ENCODE measurements at regions not wholly inside any gene's neighbourhood (a gene's known extent, or its start where the extent isn't known, plus 50 kb on each side); places are given as distances from the start of the nearest gene placed in this dataset.

GRCh38 chr15:36498916-36499315 is 80.5 kb upstream of the CDIN1 start:
- DNase-seq, result no peak

DNA sequence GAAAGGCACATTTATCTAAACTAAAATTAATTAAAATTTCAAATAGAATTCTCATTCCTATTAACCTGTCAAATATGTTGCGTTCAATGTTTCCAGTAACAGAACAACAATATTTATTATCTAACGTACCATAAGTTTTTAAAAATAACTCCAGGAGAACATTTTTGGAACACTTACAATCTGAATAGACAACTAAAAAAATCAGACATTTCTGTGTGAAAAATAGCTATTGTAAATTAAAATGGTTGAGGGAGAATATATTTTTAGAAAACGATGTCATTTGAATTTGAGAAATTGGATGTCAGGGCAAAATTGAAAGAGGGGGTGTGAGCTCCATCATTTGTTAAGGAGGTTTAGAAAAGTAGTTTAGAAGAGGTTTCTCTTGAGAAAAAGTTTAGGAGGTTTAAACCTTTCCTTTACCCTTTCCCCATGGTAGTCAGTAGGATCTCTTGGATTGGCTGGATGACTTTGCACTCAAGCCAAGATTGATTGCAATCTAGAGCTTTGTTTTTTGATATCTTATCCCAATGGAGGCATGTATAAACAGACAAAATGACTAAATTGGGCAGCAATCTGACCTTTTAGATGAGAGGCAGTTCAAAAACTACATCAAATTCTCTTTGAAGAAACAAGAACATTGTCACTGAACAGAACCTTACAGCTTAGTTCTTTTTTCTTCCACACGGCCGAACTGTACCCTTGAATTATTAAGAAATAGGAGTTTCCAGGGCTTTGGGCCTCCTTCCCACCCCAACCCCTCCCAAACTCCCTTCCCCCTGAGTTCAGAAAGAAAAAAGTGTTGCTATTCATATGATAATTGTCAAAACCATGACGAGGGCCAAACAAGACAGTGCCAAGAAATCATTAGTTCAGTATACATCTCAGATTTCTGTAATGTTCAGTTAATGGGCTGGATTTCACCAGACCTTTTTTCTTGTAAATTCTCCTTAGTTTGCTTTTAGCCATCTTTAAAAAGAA is 79.7 kb upstream of the CDIN1 start:
- DNase-seq, result no peak

DNA sequence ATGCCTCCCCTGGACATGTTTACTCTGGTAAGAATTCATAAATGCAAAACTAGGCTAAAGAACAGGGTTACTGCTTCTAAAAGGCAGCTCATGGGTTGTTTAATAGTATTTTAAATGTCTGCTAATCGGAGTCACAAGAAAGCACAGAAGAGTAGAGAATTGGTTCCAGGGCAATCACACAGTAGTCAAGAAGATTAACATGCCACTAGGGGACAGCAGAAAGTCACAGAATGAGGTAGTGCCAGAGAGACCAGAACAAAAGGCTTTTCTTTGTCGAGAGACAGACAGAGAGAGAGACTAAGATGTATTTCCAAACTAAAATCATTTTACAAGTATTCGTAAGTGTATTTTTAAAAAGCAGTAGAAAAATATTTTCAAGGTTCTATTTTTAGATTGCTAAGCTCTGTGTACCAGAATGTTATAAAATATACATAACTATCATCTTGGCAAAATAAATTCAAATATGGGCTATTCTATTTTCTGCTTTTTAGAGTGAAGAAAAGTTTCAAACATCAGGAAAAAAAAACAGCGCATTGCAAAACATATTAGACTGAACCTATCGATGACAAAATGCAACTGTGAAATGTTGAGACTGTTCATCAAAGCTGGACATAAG is 78.3 kb upstream of the CDIN1 start:
- DNase-seq, result peak; percentile 21

- DNase-seq, result no peak
These were observed 76.9 kb upstream of the CDIN1 start for GRCh38 chr15:36502509-36502908.

DNA sequence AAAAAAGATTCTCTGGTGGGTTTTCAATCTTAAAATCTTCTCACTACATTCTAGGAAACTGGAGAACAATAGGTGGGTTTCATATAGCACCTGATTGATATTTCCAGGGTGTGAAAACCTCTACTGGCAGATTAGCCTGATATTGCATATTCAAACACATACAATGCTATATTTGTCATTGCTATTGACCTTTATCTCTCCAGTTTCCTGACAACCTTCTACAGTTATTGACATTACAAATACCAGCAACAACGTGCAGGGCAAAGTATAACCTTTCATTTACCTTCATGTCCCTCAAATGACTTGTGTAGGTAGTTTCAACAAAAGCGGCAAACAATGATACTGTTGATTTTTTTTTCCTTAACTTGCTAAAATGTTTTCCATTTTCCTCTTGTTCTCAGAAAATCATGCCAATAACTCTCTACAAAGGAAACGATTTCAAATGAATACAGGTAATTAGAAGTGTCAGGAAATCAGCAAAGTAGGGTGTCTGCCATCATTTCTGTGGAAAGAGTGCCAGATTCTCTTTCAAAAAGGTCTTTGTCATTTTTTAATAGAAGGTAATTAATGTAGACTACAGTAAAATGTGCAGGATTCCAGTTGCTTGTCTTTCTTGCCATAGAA is 72.6 kb upstream of the CDIN1 start:
- DNase-seq, result no peak

DNA sequence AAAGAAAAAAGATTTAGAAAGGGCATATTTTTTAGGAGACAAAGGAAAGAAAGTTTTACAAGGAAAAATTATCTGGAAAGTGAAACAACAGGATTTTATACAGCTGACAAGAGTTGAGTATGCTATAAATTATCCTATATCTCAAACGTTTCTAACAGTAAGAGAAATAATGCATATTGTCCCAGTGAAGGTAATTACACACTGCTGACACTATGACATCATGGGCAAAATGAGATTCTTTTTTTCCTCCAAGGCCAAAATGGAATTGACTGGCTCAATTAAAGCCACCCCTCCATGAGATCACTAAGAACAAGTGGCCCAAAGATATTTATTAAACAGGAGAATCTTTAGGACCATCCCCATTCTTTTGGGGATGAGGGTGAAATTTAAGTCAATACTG is 72.0 kb upstream of the CDIN1 start:
- no peak for DNase-seq

DNA sequence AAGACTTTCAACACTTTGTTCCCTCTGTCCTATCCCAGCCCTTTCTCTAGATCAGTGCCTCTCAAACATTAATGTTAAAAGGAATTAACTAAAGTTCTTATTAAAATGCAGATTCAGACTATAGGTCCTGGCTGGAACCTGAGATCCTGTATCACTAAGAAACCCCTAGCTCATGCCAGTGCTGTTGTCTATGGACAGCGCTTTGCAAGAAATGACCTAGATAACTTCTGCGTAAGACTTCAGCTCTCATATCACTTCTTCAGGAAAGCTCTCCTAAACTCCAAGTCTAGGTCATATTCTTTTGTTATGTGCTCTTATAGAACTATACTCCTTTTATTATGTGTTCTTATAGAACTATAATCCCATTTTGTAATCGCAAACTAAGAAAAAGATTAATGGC is 67.8 kb upstream of the CDIN1 start:
- no peak for DNase-seq

- no peak for DNase-seq
These were observed 61.7 kb upstream of the CDIN1 start for GRCh38 chr15:36517758-36518157.

DNA sequence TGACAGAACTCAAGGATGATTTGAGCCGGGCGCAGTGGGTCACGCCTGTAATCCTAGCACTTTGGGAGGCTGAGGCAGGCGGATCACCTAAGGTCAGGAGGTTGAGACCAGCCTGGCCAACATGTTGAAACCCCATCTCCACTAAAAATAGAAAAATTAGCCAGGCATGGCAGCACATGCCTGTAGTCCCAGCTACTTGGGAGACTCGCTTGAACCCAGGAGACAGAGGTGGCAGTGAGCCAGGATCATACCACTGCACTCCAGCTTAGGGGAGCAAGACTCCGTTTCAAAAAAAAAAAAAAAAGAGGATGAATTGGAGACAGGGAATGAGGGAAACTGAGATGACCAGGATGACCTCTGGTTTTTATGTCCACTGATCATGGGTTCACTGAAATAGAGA is 60.4 kb upstream of the CDIN1 start:
- no peak for DNase-seq

- DNase-seq, result no peak
These were observed 54.0 kb upstream of the CDIN1 start for GRCh38 chr15:36525430-36525829.

GRCh38 chr15:36527235-36528162 is 51.9 kb upstream of the CDIN1 start:
- DNase-seq, result no peak

- DNase-seq, result no peak
These were observed 50.0 kb upstream of the CDIN1 start for GRCh38 chr15:36529296-36530011.

All from NCI-H1048 (cell line).